CD14-positive monocyte (primary cell): ENCODE measurements at regions not wholly inside any gene's neighbourhood (a gene's known extent, or its start where the extent isn't known, plus 50 kb on each side); places are given as distances from the start of the nearest gene placed in this dataset.

Experiments
- DNase-seq, 3 donors: peaks; one replicate each; pipeline ENCODE4 v3.0.0-alpha.2; 2011 to 2022
- H2AFZ ChIP-seq: 2 replicates; pipeline ENCODE4 v1.6.0; 2012; ENCODE audit warnings: mild to moderate bottlenecking, low read depth, low read length, inconsistent platforms; ENCODE audit not compliant: insufficient read depth, poor library complexity, severe bottlenecking
- H3K27ac ChIP-seq, 2 donors: 1 replicate in 1 of 2; 2 replicates in 1 of 2; pipeline ENCODE4 v1.5.1; 2012 to 2013; ENCODE audit warnings: low read length in 2 of 2, control low read depth in 1 of 2, inconsistent platforms in 1 of 2, low read depth in 1 of 2, mild to moderate bottlenecking in 1 of 2
- H3K27me3 ChIP-seq, 2 donors: one replicate each; pipeline versions ENCODE4 v1.6.0 to v1.6.1; 2011 to 2013; ENCODE audit warnings: low read length in 2 of 2; ENCODE audit not compliant: control insufficient read depth in 2 of 2, insufficient read depth in 2 of 2
- H3K36me3 ChIP-seq, 2 donors: replicated peaks in 1 of 2; 1 replicate in 1 of 2; 2 replicates in 1 of 2; pipeline versions ENCODE4 v1.5.1 to v1.6.1; 2012 to 2013; ENCODE audit warnings: low read length in 2 of 2, control low read depth in 1 of 2, inconsistent platforms in 1 of 2, mild to moderate bottlenecking in 1 of 2; ENCODE audit not compliant: insufficient read depth in 2 of 2, control insufficient read depth in 1 of 2
- H3K4me1 ChIP-seq, 2 donors: 1 replicate in 1 of 2; 2 replicates in 1 of 2; pipeline versions ENCODE4 v1.5.1 to v1.6.1; 2012 to 2013; ENCODE audit warnings: low read length in 2 of 2, control low read depth in 1 of 2, inconsistent platforms in 1 of 2, mild to moderate bottlenecking in 1 of 2, moderate library complexity in 1 of 2; ENCODE audit not compliant: insufficient read depth in 2 of 2, control insufficient read depth in 1 of 2
- H3K4me2 ChIP-seq: replicated peaks from 2 replicates; pipeline ENCODE3; 2012; ENCODE audit warnings: low read length, moderate library complexity, mild to moderate bottlenecking; ENCODE audit not compliant: poor library complexity, severe bottlenecking; ENCODE audit errors: extremely low read depth
- H3K4me3 ChIP-seq, 3 experiments: fragments of 200-600 bp in 1 of 3; sonication (generic) in 1 of 3; replicated peaks in 1 of 3; 1 replicate in 2 of 3; 2 replicates in 1 of 3; pipeline ENCODE4 v1.5.1; 2011 to 2013; ENCODE audit warnings: low read length in 3 of 3, mild to moderate bottlenecking in 3 of 3, control low read depth in 2 of 3, low read depth in 2 of 3, inconsistent platforms in 1 of 3, moderate library complexity in 1 of 3
- H3K79me2 ChIP-seq: 2 replicates; pipeline ENCODE4 v1.6.0; 2012; ENCODE audit warnings: mild to moderate bottlenecking, control low read depth, inconsistent platforms, low read length, moderate library complexity; ENCODE audit not compliant: insufficient read depth
- H3K9ac ChIP-seq: 2 replicates; pipeline ENCODE4 v1.6.0; 2017; ENCODE audit warnings: low read length, mild to moderate bottlenecking; ENCODE audit not compliant: insufficient read depth, poor library complexity, severe bottlenecking
- H3K9me3 ChIP-seq, 2 donors: replicated peaks in 1 of 2; 1 replicate in 1 of 2; 2 replicates in 1 of 2; pipeline versions ENCODE4 v1.5.1 to v1.6.1; 2012 to 2013; ENCODE audit warnings: low read length in 2 of 2, control low read depth in 1 of 2; ENCODE audit not compliant: control insufficient read depth in 1 of 2, insufficient read depth in 1 of 2
- H4K20me1 ChIP-seq: 2 replicates; pipeline ENCODE4 v1.6.0; 2012; ENCODE audit warnings: mild to moderate bottlenecking, low read length, control low read depth, moderate library complexity; ENCODE audit not compliant: insufficient read depth
- H3K27ac Mint-ChIP-seq, 7 donors: one replicate each; pipeline ENCODE4 v1.8.0; 2020; ENCODE audit warnings: mild to moderate bottlenecking in 7 of 7, mixed read lengths in 7 of 7, moderate library complexity in 6 of 7, inconsistent platforms in 2 of 7
- H3K27me3 Mint-ChIP-seq, 3 donors: one replicate each; pipeline ENCODE4 v1.8.0; 2021 to 2022; ENCODE audit warnings: low read depth in 3 of 3, mild to moderate bottlenecking in 3 of 3, mixed read lengths in 3 of 3, moderate library complexity in 3 of 3, inconsistent platforms in 1 of 3
- H3K36me3 Mint-ChIP-seq, 2 donors: one replicate each; pipeline ENCODE4 v1.8.0; 2020; ENCODE audit warnings: mixed read lengths in 2 of 2, inconsistent platforms in 1 of 2, mild to moderate bottlenecking in 1 of 2
- H3K4me1 Mint-ChIP-seq: one replicate; pipeline ENCODE4 v1.8.0; 2020; ENCODE audit warnings: mild to moderate bottlenecking, mixed read lengths
- H3K4me3 Mint-ChIP-seq, 2 donors: one replicate each; pipeline ENCODE4 v1.8.0; 2020; ENCODE audit warnings: mild to moderate bottlenecking in 2 of 2, mixed read lengths in 2 of 2, moderate library complexity in 1 of 2
- H3K9me3 Mint-ChIP-seq, 7 donors: one replicate each; pipeline ENCODE4 v1.8.0; 2020 to 2022; ENCODE audit warnings: mixed read lengths in 7 of 7, mild to moderate bottlenecking in 6 of 7, moderate library complexity in 6 of 7, inconsistent platforms in 2 of 7
- CTCF ChIP-seq: fragments of 200-600 bp; IDR thresholded peaks from one replicate; pipeline ENCODE4 v1.8.0; 2022; ENCODE audit warnings: antibody characterized with exemption, mild to moderate bottlenecking
- WGBS: methylation state at CpG from one replicate; pipeline ENCODE4 v1.1.5; 2013; ENCODE audit warnings: missing lambda C conversion rate; ENCODE audit not compliant: insufficient coverage; 5-methylcytosine and 5-hydroxymethylcytosine counted together
- intact Hi-C, 2 donors: fragments of 100-400 bp; cut with micrococcal nuclease; formaldehyde crosslinking; loops; one replicate each; pipeline versions ENCODE4 v1.15.0 to v1.15.1; 2023

- no peak overlapping the region for H3K4me3 ChIP-seq
- Mint-ChIP-seq H3K27ac (peak overlapping the region in 1 of 7 donors; percentile 91), H3K4me3 (no peak overlapping the region), H3K27me3 (peaks cover 2 to 4% (median 3%) of the 10 kb centered on the region in 3 donors), H3K9me3 (peaks cover 0 to 7% (median 0%) of the 10 kb centered on the region in 7 donors), H3K4me1 (peaks cover 45% of the 10 kb centered on the region), H3K36me3 (no peaks in the 10 kb centered on the region)
- H3K9me3 ChIP-seq, result no peaks in the 10 kb centered on the region
- no peaks in the 10 kb centered on the region for H4K20me1 ChIP-seq
- H3K36me3 ChIP-seq, result no peaks in the 10 kb centered on the region
- H3K9ac ChIP-seq, result no peak overlapping the region
- H2AFZ ChIP-seq, result no peak overlapping the region
- no peak for DNase-seq
- no peak overlapping the region for H3K27ac ChIP-seq
- no peaks in the 10 kb centered on the region for H3K79me2 ChIP-seq
- no peaks in the 10 kb centered on the region for H3K27me3 ChIP-seq
- no peak for TF ChIP-seq CTCF
- intact Hi-C loops, result loop anchor here in 1 of 2 donors (5.0 to 10.0 kb wide), 2 partner anchors 134 to 273 kb away; no protein-coding TSS in a partner anchor
- no peak overlapping the region for H3K4me2 ChIP-seq
- WGBS, result 93% methylated on average over 2 of the region's 7 CpGs
- H3K4me1 ChIP-seq, result peaks cover 24 to 31% of the 10 kb centered on the region in 2 donors
Measured at GRCh38 chr1:59018860-59019259, 235.0 kb upstream of the JUN start.

- H3K4me1 Mint-ChIP-seq, result peaks cover 41% of the 10 kb centered on the region
- WGBS, result no CpG with 5 or more reads among the region's 2 CpGs
Measured at GRCh38 chr1:59020151-59020997, 236.5 kb upstream of the JUN start.

More at GRCh38 chr1:59020151-59020997, 236.5 kb upstream of the JUN start:
- no peaks in the 10 kb centered on the region for H3K27me3 ChIP-seq
- H3K27me3 Mint-ChIP-seq, result peaks cover 0 to 3% (median 0%) of the 10 kb centered on the region in 3 donors
- no peaks in the 10 kb centered on the region for H3K9me3 ChIP-seq
- peak overlapping the region in 1 of 2 donors; percentile 80 for H3K27ac ChIP-seq
- no peak for TF ChIP-seq CTCF
- peak overlapping the region; percentile 51 to 77 for H3K4me3 Mint-ChIP-seq
- peak overlapping the region; percentile 89 to 93 (median 91) for H3K27ac Mint-ChIP-seq
- no peaks in the 10 kb centered on the region for H4K20me1 ChIP-seq
- H3K36me3 Mint-ChIP-seq, result no peaks in the 10 kb centered on the region
- peak overlapping the region; percentile 56 for H3K4me2 ChIP-seq
- intact Hi-C loops, result loop anchor here in 1 of 2 donors (10.0 kb wide), 1 partner anchor 654 kb away; no protein-coding TSS in a partner anchor
- peaks cover 24 to 30% of the 10 kb centered on the region in 2 donors for H3K4me1 ChIP-seq
- peak overlapping the region in 2 of 3 experiments; percentile 16 to 62 for H3K4me3 ChIP-seq
- H3K9ac ChIP-seq, result no peak overlapping the region
- H2AFZ ChIP-seq, result peak overlapping the region; percentile 41
- H3K9me3 Mint-ChIP-seq, result peaks cover 0 to 7% (median 0%) of the 10 kb centered on the region in 7 donors
- DNase-seq, result peak; percentile 83 to 91 (median 90)
- H3K79me2 ChIP-seq, result no peaks in the 10 kb centered on the region
- H3K36me3 ChIP-seq, result no peaks in the 10 kb centered on the region
